ENCODE measurements at regions not wholly inside any gene's neighbourhood (a gene's known extent, or its start where the extent isn't known, plus 50 kb on each side); places are given as distances from the start of the nearest gene placed in this dataset.
A peak's percentile ranks its signal among the peaks of the same experiment; 100 is the strongest.

DNA sequence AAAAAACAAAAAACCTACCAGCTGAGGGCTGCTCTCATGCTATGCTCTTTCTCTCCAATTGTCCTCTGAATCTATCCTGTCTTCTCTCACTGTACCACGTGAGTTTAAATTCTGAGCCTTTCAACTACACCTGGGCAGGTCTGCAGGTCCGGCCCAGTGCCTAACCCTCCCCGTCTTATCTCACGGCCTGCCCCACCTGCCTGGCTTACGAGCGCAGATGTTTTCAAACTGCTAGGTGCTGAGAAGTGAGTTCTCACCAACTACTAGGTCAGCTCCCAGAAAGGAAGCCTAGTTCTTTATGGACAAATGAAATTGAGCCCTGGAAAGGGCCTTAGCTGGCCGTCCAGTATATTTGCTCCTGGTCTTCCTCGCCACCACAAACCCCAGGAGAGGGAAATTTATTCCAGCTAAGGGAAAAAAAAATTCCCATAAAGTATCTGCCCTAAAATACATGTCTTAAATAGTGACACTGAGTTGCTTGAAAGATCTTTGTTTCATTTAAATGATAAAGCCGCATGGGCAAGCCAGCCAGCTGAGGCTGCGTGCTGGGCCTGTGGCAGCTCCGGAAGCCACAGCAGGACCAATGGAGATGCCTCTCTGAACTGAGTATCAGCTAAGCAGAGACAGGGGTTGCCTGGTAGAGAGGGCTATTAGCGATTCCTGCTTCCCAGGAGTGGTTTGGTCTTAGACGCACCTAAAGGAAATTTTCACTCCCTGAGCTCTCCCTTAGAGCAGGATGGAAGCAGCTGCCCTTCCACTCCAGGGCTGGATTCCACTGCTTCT, 92.5 kb upstream of the NCK2 start:
- DNase-seq (ENCODE audit: low spot score) = no peak

DNA sequence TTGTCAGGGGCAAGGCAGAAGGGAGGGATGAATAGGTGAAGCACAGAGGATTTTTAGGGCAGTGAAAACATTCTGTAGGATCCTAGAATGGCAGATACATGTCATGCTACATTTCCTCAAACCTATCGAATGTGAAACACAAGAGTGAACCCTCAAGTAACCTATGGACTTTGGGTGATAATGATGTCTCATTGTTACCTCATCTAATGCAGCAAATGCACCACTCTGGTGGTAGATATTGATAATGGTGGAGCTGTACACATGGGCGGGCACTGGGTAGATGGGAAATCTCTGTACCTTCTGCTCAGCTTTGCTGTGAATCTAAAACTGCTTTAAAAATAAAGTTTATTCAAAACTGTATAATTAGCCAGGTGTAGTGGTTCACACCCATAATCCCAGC, 95.2 kb upstream of the NCK2 start:
- no peak for DNase-seq (ENCODE audit: low spot score)

DNA sequence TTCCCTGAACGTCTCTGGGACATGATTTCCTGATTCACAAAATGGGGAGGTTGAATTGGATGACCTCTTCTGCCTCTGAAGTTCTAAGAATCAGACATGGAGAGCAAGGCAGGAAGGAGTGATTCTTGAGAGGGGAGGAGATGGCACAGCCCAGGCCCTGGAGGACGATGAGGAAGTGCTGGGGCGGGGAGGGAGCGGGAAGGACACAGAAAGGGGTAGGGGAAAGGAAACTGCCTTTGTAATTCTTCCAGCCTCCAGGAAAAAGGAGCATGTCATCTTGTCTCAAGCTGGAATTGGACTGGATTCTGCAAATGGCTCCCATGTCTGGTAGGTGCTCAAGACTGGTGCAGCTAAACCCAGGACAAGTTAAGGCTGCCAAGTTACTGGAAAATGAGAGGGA, 97.0 kb upstream of the NCK2 start:
- no peak for DNase-seq (ENCODE audit: low spot score)

DNA sequence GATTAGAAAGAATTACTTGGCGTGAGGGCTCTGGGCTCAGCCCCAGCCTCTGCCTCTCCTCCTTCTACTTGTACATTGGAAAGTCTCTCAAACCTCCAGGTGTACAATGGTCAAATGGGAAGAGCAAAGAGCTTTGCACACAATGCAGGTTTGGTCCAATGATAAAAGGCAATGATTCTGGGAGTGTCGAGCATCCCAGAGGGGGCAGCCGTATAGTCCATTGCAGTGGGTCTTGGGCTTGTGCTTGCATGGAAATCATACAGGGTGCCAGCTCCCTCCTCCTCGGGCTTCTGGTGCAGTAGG, 98.0 kb upstream of the NCK2 start:
- DNase-seq (ENCODE audit: low spot score) = no peak

DNA sequence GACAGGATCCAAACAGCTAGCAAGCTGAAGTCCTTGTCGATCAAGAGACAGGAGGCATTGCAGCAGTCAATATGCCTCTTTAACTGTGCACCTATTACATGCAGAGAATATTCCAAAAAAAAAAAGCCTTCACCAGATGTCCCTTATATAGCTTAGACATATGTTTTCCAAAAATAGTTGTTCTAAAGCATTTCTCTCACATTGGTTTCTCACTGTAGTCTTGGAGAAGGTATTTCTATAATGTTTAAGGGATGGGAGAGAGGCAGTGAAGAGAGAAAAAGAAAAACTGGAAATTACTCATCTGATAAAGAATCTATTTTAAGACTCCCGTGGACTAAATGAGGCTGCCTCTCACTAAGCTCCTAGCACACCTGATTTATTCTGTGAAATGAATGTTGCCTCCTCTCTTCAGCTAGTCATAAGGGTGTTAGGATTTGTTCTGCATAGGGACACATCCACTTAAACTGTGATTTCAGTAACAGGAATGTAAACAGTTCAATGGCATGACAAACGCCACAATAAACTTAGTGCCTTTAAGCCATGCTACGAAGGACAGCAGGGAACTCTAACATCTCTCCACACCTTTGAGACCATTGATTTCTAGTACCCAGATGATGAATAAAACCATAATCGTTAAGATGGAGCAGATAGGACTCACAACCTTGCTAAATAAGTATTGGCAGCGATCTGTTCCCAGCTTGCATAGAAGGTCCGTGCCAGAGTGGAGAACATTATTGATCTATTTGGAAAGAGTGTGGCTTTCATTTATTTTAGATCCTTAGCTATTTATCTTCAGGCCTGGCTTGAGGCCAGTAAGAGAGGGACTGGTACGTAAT, 98.6 kb upstream of the NCK2 start:
- DNase-seq (ENCODE audit: low spot score) = no peak

DNA sequence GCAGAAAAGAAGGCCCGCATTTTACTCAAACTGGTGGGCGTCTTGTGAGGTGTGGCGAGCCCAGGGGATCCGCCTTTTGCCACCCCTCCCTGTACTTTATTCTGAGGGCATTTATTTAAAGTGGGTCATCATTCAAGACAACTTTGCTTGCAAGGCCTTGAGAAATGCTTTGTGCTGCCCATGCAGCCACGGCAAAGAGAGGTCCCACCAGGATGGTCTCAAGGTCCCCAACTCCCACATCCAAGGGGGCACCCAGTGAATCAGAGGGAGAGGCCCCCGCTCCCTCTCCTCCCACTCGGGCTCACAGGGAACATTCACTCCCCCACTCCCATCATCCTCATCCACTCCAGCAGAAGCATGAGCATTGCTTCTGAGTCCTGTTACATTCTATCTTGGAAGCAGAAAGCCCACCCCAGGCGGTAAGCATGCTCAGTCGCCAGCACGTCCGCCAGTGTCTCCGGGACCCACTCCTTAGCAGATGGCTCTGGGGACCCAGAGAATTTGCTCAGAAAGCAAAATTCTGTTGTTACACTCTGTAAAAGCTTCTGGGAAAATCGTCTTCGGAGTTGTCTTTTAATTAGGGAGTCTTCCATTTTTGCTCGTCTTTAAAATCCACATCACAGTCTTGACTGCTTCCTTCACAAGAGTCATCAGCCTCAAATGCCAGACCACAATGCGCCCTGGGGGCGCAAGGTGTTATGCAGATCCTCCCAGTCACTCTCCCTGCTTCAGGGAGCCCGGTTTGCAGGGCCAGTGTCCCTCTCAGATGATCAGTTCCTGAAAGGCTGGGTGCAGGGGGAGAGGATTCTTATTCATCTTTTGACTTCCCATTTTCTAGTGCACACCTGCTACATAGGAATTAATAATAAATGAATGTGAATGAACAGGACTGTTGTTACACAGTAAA, 99.4 kb upstream of the NCK2 start:
- DNase-seq (ENCODE audit: low spot score) = no peak

DNA sequence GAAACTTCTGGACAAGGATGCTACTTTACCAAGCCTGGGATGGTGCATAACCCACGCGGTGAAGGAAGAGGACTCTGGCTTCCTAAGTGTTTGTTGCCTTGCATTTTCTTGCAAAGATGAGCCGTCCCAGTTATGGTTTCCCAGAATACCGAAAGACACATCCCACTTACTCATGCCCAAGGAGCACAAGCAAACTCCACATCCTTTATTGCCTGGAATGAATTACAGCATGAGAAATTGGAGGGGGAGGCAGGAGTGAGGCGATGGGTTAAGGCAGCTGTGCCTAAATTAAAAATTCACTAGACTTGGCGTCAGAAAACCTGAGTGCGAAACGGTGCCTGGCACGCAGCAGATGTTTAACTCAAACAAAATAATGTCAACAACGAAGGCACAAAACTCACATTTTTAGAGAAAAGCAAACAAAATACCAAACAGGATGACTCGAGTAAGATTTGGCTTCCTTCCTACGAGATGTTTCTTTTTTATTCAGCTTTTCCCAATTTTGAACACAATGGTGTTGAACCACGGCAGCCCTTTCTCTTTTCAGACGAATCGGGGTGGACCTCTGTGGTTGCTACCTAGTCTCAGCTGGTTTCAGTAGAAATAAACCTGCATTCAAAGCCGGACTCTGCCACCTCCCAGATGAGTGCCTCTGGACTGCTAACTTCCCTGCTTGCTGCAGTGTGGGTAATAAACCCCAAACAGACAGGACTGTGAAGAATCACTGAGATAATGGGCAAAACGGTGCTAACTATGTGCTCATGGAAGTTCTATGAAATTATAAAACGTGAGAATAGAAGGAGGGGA, 100.3 kb upstream of the NCK2 start:
- peak; percentile 32 for DNase-seq (ENCODE audit: low spot score)

DNA sequence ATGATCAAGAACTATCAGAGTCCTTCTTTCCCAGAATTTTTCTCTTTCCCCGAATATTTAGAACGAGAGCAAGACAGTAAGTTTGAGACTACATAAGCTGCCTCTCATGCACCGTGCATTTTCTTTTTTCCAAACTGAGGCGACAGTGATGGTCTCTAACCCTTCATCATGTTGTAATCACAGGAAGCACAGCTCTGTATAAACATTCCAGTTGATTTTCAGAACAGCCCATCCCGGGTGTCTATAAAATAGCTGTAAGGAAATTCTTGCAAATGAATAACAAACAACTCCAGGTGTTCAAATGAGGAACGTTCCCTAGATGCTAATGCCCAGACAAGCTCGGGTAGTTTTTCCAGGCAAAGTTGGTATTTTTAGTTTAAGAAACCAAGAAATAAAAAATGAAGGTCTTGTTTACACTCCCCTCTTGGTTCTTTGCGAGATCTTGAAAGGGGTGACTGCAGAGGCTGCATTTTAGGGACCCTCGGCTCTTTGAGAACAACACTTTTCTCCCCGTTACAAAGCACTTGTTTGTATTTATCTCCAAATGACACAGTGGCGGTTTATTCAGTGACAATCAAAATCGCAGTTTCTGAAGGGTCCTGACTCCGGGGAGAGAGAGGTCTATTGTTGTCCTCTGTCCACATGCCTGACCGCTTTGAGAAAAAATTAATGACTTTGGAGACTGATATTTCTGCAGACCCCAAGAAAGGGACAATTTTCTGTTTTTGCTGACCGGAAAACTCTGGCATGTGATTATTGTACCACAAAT, 101.1 kb upstream of the NCK2 start:
- DNase-seq (ENCODE audit: low spot score) = no peak

DNA sequence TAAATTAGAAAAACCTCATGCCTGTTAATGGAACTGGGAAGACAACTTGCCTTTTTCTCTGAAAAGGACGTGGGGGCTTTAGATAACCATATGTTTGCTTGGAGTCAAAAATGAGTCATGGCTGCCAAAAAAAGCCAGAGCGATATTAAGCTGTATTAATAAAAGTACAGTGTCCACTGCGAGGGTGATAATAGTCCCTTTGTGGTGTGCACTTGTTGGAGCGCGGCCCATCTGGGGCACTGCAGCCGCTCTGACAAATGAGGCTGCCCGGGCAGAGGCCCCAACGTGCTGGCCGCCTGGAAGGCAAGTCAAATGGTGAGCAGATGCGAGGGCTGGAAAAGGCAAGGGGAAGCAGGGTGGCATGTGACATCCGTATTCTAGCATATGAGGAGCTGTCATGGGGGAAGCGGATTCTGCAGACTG, 103.3 kb upstream of the NCK2 start:
- DNase-seq (ENCODE audit: low spot score) = no peak

DNA sequence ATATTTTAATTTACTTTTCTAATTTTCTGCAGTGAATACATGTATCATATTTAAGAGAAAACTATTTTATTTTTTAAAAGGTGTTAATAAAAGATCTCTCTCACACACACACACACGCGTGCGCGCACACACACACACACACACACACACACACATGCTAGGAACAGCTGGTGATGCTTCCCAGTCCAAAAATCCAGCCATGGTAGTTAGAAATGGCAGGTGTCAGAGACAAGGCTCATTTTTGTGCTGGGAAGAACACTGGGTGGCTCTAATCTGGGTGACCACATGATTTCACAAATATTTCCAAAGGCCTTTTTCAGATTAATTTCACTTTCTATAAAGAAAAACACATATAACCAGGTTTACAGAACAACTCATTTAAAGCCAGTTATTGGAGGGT, 104.5 kb upstream of the NCK2 start:
- no peak for DNase-seq (ENCODE audit: low spot score)

DNA sequence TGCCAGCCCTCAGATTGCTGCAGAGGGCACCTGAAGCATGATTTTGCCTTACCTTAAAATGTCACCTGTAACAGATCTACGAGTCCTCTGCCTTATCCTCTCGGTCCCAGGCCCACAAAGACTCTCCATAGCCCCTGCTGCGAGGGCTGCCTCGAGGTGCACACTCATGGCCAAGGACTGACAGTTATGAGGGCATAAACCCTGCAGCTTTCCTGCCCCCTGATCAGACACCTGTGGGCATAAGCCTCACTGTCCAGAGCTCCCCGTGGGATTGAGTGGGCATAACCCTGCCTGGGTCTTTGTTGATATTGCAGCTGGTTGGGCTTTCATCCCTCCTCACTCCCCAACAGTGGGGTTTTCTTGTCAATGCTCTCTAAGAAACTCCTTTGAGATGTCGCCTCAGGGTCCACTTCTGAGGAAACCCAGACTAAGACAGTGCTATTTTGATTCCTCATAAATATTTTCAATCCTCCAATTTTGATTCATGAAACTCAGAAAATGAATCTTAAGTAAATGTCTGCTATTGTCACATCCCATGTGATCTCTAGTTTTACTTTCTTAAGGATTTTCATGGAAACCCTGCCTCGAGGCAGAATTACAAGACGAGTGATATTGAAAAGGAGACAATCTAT, 108.5 kb upstream of the NCK2 start:
- DNase-seq (ENCODE audit: low spot score) = no peak

DNA sequence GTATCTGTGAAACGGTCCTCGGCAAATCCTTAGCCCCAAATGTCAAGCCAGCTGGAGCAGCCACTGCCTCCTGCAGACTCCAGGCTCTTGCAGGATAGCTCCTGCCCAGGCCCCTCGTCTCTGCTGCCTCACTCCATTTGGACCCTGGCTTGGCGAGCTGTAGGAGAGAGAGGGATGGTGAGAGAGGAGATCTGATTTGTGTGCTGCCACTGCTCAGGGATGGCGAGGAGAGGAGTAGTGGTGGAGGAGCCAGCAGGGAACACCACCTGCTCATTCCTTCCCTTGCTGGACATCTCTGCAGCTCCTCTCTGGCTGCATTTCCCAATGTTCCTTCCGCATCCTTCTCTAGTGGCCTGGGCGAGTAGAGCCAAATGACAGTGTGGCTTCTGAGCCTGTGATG, 109.1 kb upstream of the NCK2 start:
- no peak for DNase-seq (ENCODE audit: low spot score)

DNA sequence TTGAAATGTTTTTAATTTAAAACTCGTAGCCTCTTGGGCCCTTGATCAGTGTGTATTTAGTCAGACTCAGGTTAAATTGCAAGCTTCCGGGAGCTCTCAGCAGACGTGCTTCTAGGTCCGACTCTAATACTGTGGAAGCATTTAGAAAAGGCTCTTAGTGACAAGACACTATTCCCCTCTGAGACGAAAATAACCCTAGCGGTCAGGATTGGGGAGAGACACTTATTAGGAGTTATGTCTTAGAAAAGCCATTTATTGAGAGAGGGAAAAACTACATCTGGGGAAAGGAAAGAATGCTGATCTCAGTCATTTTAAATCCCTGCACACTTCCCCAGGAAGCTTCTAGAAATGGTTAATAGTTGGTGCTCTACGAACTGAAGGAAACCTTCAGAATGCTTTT, 110.5 kb upstream of the NCK2 start:
- DNase-seq (ENCODE audit: low spot score) = no peak

DNA sequence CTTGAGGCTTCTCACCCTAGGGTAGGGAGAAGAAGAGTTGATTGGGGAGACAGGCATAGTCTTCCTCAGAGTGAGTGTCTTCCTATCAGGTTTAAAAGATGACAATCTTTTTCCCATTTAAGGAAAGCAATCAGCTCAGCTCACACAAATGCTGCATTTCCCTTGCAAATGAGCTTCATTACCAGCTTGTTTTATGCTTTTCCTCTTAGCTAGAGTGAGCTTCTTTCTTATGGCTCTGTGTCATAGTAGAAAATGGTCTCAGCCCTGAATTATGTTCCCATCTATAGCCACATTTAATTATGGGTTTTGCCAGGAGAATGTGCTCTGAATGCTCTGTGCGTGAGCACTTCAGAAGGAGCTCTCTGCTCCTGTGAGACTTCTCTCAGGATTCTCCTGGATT, 112.8 kb upstream of the NCK2 start:
- DNase-seq (ENCODE audit: low spot score) = no peak

DNA sequence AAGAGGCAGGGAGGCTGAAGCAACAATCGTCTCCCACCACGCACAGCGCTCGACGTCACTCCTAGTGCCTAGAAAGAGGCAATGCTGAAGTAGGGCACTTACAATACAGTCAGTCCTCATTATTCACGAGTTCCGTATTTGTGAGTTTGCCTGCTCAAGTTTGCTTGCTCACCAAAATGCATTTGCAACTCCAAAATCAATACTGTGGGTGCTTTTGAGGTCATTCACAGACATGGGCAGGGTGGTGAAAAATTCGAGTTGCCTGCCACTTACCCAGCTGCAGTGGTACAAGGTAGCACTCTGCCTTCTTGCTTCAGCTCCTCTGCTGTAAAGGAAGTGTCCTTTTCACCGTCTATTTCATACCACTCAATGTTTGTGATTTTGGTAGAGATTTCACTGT, 113.7 kb upstream of the NCK2 start:
- no peak for DNase-seq (ENCODE audit: low spot score)

DNA sequence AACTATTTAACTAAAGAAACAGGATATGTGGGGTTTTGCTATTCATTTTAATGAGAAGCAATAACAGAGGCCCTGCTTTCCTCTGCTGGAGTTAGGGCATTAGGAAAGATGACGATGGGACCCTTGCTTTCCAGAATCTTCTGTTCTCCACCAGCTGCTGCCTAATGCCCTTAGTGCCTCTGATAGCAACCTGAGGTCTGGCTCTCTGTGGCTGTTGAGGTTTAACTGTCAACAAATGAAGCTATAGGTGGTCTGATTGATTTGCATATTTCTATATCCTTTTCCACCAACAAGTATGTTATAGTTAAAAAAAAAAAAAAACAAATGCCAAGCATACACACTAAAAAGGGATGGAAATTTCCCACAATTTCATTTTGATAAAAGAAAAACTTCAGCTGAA, 115.1 kb upstream of the NCK2 start:
- DNase-seq (ENCODE audit: low spot score) = no peak

DNA sequence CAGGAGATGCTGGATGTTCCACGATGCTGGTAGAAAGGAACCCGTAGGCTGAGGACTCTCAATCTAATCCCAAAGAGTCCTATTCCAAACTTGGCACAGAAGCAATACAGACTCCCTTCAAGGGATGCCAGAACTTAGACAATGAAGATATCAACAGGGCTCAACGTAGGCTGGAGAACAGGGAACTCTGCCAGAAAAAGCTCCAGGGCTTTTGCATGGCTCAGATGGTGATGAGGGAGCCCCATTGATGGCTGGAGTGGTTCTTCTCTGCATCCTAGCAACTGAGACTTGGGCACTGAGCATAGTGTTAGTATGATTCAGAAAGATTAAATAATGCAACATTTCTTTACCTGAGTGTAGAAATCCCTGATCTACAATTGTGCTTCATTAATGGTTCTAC, 117.2 kb upstream of the NCK2 start:
- no peak for DNase-seq (ENCODE audit: low spot score)

DNA sequence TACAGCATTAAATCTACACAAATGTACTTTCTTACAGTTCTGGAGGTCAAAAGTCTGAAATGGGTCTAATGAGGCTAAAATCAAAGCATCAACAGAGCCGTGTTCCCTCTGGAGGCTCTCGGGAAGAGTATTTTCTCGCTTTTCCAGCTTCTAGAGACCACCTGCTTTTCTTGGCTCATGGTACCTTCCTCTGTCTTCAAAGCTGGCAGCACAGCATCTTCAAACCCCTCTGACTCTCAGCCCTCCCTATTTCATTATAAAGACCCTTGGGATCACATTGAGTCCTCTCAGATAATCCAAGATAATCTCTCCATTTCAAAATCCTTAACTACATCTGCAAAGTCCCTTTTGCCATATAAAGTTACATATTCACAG, 117.8 kb upstream of the NCK2 start:
- no peak for DNase-seq (ENCODE audit: low spot score)

DNA sequence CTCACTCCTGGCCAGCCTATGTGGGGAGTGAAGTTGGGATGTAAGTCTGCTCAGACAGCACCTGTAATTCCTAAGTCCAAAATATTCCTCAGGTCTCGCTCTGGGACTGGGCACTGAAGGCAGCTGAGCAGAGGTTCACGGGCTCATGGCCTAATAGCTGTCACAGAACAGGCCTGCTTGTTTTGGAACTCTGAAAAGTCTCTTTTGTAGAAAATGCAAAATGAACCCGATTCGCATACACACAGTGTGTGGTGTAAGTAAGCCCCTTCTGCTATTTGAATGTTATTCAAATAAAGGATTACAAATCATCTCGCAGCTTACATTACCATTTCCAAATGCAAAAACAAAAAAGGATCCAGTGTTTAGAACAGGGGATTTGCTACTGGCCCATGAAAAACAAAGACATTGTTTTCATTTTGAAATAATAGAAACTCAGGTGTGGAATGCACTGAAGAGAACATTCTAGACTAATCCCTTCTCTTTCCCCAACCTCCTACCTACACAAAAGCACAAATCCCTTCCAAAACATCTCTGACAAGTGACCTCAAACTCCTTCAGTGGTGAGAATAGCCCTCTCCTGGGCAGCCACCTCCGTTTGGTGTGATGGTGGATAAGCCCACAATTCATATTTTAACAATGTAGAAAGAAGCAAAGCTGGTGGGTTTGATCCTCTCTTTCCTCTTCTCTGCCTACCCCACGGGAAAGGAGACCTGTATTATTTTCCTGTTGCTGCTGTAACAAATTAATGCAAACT, 118.3 kb upstream of the NCK2 start:
- DNase-seq (ENCODE audit: low spot score) = no peak

DNA sequence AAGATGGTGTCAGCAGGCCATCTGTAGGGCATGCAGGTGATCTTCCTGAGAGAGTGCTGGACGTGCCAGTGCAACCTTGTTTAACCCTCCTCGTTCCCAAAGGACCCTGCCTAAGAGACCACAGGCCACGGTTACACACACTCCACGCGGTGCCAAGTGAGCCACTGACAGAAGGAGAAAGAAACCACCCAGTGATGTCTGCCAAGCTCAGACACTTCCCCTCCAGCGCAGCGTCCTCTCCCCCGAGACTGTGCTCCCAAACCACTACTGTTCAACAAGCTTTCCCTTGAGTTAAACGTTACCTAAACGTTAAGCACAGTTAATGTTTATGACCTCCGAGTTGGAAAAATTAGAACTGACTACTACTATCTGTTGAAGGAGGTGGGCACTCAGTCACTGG, 119.1 kb upstream of the NCK2 start:
- DNase-seq (ENCODE audit: low spot score) = no peak
